ENCODE measurements at regions not wholly inside any gene's neighbourhood (a gene's known extent, or its start where the extent isn't known, plus 50 kb on each side); places are given as distances from the start of the nearest gene placed in this dataset.
"Not testable (repeated sequence)": the region's sequence is repeated elsewhere in the genome, so short reads cannot be mapped to it uniquely, and the experiment has no call there.

DNA sequence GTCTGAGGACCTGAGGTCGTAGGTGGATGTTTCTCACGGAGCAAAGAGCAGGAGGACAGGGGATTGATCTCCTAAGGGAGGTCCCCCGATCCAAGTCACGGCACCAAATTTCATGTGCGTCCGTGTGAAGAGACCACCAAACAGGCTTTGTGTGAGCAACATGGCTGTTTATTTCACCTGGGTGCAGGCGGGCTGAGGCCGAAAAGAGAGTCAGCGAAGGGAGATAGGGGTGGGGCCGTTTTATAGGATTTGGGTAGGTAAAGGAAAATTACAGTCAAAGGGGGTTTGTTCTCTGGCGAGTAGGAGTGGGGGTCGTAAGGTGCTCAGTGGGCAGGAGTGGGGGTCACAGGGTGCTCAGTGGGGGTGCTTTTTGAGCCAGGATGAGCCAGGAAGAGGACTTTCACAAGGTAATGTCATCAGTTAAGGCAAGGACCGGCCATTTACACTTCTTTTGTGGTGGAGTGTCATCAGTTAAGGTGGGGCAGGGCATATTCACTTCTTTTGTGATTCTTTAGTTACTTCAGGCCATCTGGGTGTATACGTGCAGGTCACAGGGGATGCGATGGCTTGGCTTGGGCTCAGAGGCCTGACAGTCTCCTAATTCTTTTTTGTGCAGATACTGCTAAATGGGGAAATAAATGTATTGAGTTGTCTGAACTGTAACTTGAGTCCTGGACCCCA is 267.3 kb upstream of the SLC16A7 start:
- TF ChIP-seq, protein P1, sequence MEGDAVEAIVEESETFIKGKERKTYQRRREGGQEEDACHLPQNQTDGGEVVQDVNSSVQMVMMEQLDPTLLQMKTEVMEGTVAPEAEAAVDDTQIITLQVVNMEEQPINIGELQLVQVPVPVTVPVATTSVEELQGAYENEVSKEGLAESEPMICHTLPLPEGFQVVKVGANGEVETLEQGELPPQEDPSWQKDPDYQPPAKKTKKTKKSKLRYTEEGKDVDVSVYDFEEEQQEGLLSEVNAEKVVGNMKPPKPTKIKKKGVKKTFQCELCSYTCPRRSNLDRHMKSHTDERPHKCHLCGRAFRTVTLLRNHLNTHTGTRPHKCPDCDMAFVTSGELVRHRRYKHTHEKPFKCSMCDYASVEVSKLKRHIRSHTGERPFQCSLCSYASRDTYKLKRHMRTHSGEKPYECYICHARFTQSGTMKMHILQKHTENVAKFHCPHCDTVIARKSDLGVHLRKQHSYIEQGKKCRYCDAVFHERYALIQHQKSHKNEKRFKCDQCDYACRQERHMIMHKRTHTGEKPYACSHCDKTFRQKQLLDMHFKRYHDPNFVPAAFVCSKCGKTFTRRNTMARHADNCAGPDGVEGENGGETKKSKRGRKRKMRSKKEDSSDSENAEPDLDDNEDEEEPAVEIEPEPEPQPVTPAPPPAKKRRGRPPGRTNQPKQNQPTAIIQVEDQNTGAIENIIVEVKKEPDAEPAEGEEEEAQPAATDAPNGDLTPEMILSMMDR (conservative IDR thresholded peaks at IDR 0.05 in 1 of 2, IDR thresholded peaks at IDR 0.05 in 1 of 2; ENCODE audit: low read depth in 1 of 2, low read length in 2 of 2) = not testable (repeated sequence)
- not testable (repeated sequence) for TF ChIP-seq EZH2 (IDR thresholded peaks at IDR 0.05; ENCODE audit: low read length, missing control alignments)
